Lower lobe of right lung (tissue), 2 donors: ENCODE measurements at regions not wholly inside any gene's neighbourhood (a gene's known extent, or its start where the extent isn't known, plus 50 kb on each side); places are given as distances from the start of the nearest gene placed in this dataset.
"Not testable (repeated sequence)": the region's sequence is repeated elsewhere in the genome, so short reads cannot be mapped to it uniquely, and the experiment has no call there.

Experiments used
- ATAC-seq, 2 donors: fragments of 200-7000 bp; cut with Tn5 transposase; one replicate each; pipeline ENCODE4 v1.9.1; 2020 to 2022; ENCODE audit warnings: mild to moderate bottlenecking in 2 of 2, moderate library complexity in 2 of 2
- DNase-seq: peaks from one replicate; pipeline ENCODE4 v3.0.0-alpha.2; 2020
- H3K27ac ChIP-seq: fragments of 200-600 bp; one replicate; pipeline ENCODE4 v1.8.0; 2022
- H3K27me3 ChIP-seq: fragments of 200-600 bp; one replicate; pipeline ENCODE4 v1.8.0; 2022; ENCODE audit warnings: low read depth
- H3K36me3 ChIP-seq: fragments of 200-600 bp; one replicate; pipeline ENCODE4 v1.8.0; 2022; ENCODE audit warnings: mild to moderate bottlenecking
- H3K4me1 ChIP-seq: fragments of 200-600 bp; one replicate; pipeline ENCODE4 v1.8.0; 2022
- H3K4me3 ChIP-seq: fragments of 200-600 bp; one replicate; pipeline ENCODE4 v1.8.0; 2022; ENCODE audit warnings: mild to moderate bottlenecking
- H3K9me3 ChIP-seq: fragments of 200-600 bp; one replicate; pipeline ENCODE4 v1.8.0; 2022
- intact Hi-C: fragments of 100-400 bp; cut with DNase I; formaldehyde crosslinking; loops from one replicate; pipeline ENCODE4 v1.11.0; 2022
- TF ChIP-seq, protein P1 (sequence below): fragments of 200-600 bp; IDR thresholded peaks from one replicate; pipeline ENCODE4 v1.8.0; 2022; ENCODE audit warnings: antibody characterized with exemption, mild to moderate bottlenecking
- donor health status: DM: no; HTN: yes; CAD: no; lungs with severe emphysema.

GRCh38 chr5:166910995-166911394 is 1380.5 kb upstream of the WWC1 start:
- TF ChIP-seq, protein P1, sequence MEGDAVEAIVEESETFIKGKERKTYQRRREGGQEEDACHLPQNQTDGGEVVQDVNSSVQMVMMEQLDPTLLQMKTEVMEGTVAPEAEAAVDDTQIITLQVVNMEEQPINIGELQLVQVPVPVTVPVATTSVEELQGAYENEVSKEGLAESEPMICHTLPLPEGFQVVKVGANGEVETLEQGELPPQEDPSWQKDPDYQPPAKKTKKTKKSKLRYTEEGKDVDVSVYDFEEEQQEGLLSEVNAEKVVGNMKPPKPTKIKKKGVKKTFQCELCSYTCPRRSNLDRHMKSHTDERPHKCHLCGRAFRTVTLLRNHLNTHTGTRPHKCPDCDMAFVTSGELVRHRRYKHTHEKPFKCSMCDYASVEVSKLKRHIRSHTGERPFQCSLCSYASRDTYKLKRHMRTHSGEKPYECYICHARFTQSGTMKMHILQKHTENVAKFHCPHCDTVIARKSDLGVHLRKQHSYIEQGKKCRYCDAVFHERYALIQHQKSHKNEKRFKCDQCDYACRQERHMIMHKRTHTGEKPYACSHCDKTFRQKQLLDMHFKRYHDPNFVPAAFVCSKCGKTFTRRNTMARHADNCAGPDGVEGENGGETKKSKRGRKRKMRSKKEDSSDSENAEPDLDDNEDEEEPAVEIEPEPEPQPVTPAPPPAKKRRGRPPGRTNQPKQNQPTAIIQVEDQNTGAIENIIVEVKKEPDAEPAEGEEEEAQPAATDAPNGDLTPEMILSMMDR, result no peak
- Histone ChIP-seq H3K27ac (no peak overlapping the region), H3K36me3 (no peaks in the 10 kb centered on the region), H3K27me3 (no peaks in the 10 kb centered on the region), H3K4me1 (no peaks in the 10 kb centered on the region), H3K4me3 (no peak overlapping the region), H3K9me3 (no peaks in the 10 kb centered on the region)
- intact Hi-C loops, result no loop called here
- DNase-seq, result no peak
- no peak for ATAC-seq

- H3K27me3 ChIP-seq, result no peaks in the 10 kb centered on the region
- TF ChIP-seq, protein P1, result no peak
- intact Hi-C loops, result no loop called here
- H3K4me1 ChIP-seq, result no peaks in the 10 kb centered on the region
- H3K4me3 ChIP-seq, result no peak overlapping the region
- no peaks in the 10 kb centered on the region for H3K36me3 ChIP-seq
- H3K9me3 ChIP-seq, result no peaks in the 10 kb centered on the region
- no peak overlapping the region for H3K27ac ChIP-seq
- ATAC-seq (no peak), DNase-seq (no peak)
These were observed 1375.4 kb upstream of the WWC1 start for GRCh38 chr5:166916021-166916420.

- no peak overlapping the region for H3K27ac ChIP-seq
- H3K9me3 ChIP-seq, result no peaks in the 10 kb centered on the region
- TF ChIP-seq, protein P1, result no peak
- no peaks in the 10 kb centered on the region for H3K36me3 ChIP-seq
- H3K4me3 ChIP-seq, result no peak overlapping the region
- H3K27me3 ChIP-seq, result no peaks in the 10 kb centered on the region
- no peaks in the 10 kb centered on the region for H3K4me1 ChIP-seq
- no peak for ATAC-seq
- intact Hi-C loops, result no loop called here
- DNase-seq, result no peak
These were observed 1365.3 kb upstream of the WWC1 start for GRCh38 chr5:166926138-166926537.

DNA sequence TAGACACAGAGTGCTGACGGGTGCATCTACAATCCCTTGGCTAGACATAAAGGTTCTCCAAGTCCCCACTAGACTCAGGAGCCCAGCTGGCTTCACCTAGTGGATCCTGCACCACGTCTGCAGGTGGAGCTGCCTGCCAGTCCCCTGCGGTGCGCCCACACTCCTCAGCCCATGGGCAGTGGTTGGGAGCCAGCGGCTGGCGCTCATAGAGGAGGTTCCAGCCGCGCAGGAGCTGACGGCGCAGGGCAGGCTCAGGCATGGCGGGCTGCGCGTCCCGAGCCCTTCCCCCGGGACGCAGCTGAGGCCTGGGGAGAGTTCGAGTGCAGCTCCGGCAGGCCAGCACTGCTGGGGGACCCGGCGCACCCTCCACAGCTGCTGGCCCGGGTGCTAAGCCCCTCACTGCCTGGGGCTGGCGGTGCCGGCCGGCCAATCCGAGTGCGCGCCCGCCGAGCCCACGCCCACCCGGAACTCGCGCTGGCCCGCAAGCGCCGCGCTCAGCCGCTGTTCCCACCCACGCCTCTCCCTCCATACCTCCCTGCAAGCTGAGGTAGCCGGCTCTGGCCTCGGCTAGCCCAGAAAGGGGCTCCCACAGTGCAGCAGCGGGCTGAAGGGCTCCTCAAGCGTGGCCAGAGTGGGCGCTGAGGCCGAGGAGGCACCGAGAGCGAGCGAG is 1364.5 kb upstream of the WWC1 start:
- H3K36me3 ChIP-seq, H3K4me3 ChIP-seq, H3K27me3 ChIP-seq, ATAC-seq, H3K27ac ChIP-seq, DNase-seq, H3K4me1 ChIP-seq, H3K9me3 ChIP-seq, intact Hi-C loops: not testable (repeated sequence)

DNA sequence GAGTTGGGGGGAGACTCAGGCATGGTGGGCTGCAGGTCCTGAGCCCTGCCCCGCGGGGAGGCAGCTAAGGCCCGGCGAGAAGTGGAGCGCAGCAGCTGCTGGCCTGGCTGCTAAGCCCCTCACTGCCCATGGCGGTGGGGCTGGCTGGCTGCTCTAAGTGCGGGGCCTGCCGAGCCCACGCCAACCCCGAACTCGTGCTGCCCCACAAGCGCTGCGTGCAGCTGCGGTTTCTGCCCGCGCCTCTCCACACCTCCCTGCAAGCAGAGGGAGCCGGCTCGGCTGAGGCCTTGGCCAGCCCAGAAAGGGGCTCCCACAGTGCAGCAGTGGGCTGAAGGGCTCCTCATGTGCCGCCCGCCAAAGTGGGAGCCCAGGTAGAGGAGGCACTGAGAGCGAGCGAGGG is 1355.1 kb upstream of the WWC1 start:
- ATAC-seq (no peak), DNase-seq (no peak)
- intact Hi-C loops, result no loop called here
- Histone ChIP-seq H3K27ac (no peak overlapping the region), H3K9me3 (peaks cover 3% of the 10 kb centered on the region), H3K4me3 (no peak overlapping the region), H3K4me1 (no peaks in the 10 kb centered on the region), H3K27me3 (no peaks in the 10 kb centered on the region), H3K36me3 (no peaks in the 10 kb centered on the region)
- TF ChIP-seq, protein P1, result no peak

- Histone ChIP-seq H3K27me3 (no peaks in the 10 kb centered on the region), H3K9me3 (peaks cover 3% of the 10 kb centered on the region), H3K4me1 (no peaks in the 10 kb centered on the region), H3K27ac (no peak overlapping the region), H3K36me3 (no peaks in the 10 kb centered on the region), H3K4me3 (no peak overlapping the region)
- TF ChIP-seq, protein P1, result no peak
- ATAC-seq (no peak), DNase-seq (no peak)
- intact Hi-C loops, result no loop called here
These were observed 1353.4 kb upstream of the WWC1 start for GRCh38 chr5:166938071-166938470.
